Keratinocyte (primary cell): ENCODE measurements at regions not wholly inside any gene's neighbourhood (a gene's known extent, or its start where the extent isn't known, plus 50 kb on each side); places are given as distances from the start of the nearest gene placed in this dataset.
"Not testable (repeated sequence)": the region's sequence is repeated elsewhere in the genome, so short reads cannot be mapped to it uniquely, and the experiment has no call there.

Experiments used
- DNase-seq: peaks from one replicate; pipeline ENCODE4 v3.0.0-alpha.2; 2011; ENCODE audit warnings: low read depth, missing footprints, low spot score
- FAIRE-seq: peaks from 2 replicates; lab custom pipeline; 2011; peaks lifted over from hg19 to GRCh38; lab: Jason Lieb, UNC
- H2AFZ ChIP-seq: 2 replicates; pipeline ENCODE4 v1.6.0; 2012; ENCODE audit warnings: low read length, control low read depth, inconsistent platforms; ENCODE audit not compliant: control insufficient read depth
- H3K27ac ChIP-seq: 2 replicates; pipeline ENCODE4 v1.5.1; 2011; ENCODE audit warnings: low read length; ENCODE audit not compliant: control insufficient read depth, insufficient read depth
- H3K27me3 ChIP-seq: 3 replicates; pipeline ENCODE4 v1.6.0; 2011; ENCODE audit warnings: low read length; ENCODE audit not compliant: control insufficient read depth, insufficient read depth; ENCODE audit errors: extremely low read depth
- H3K36me3 ChIP-seq, 2 experiments: 2 replicates in 1 of 2; 3 replicates in 1 of 2; pipeline ENCODE4 v1.5.1; 2011; ENCODE audit warnings: low read length in 2 of 2, mild to moderate bottlenecking in 1 of 2; ENCODE audit not compliant: control insufficient read depth in 2 of 2, insufficient read depth in 2 of 2; ENCODE audit errors: extremely low read depth in 1 of 2
- H3K4me1 ChIP-seq: 3 replicates; pipeline ENCODE4 v1.5.1; 2011; ENCODE audit warnings: low read length; ENCODE audit not compliant: control insufficient read depth, insufficient read depth; ENCODE audit errors: extremely low read depth
- H3K4me2 ChIP-seq: 3 replicates; pipeline ENCODE4 v1.6.0; 2011; ENCODE audit warnings: low read depth, low read length; ENCODE audit not compliant: control insufficient read depth, insufficient read depth; ENCODE audit errors: extremely low read depth
- H3K4me3 ChIP-seq, 3 experiments: fragments of 200-600 bp in 1 of 3; sonication (generic) in 1 of 3; 2 replicates in 2 of 3; 3 replicates in 1 of 3; pipeline ENCODE4 v1.5.1; 2011 to 2016; ENCODE audit warnings: low read length in 3 of 3, mild to moderate bottlenecking in 3 of 3, control low read depth in 2 of 3, inconsistent platforms in 1 of 3, low read depth in 1 of 3, mixed read lengths in 1 of 3, mixed run types in 1 of 3, moderate library complexity in 1 of 3; ENCODE audit not compliant: control insufficient read depth in 2 of 3, insufficient read depth in 2 of 3; ENCODE audit errors: extremely low read depth in 1 of 3
- H3K79me2 ChIP-seq: 2 replicates; pipeline ENCODE4 v1.6.0; 2012; ENCODE audit warnings: low read length; ENCODE audit not compliant: control insufficient read depth, insufficient read depth
- H3K9ac ChIP-seq: 3 replicates; pipeline ENCODE4 v1.6.0; 2011; ENCODE audit warnings: low read length; ENCODE audit not compliant: control insufficient read depth, insufficient read depth; ENCODE audit errors: extremely low read depth
- H3K9me1 ChIP-seq: 3 replicates; pipeline ENCODE4 v1.6.0; 2011; ENCODE audit warnings: low read length; ENCODE audit not compliant: control insufficient read depth, insufficient read depth; ENCODE audit errors: extremely low read depth
- H3K9me3 ChIP-seq: 2 replicates; pipeline ENCODE4 v1.5.1; 2012; ENCODE audit warnings: low read depth, low read length; ENCODE audit not compliant: control insufficient read depth
- H4K20me1 ChIP-seq: 3 replicates; pipeline ENCODE4 v1.6.0; 2011; ENCODE audit warnings: low read length; ENCODE audit not compliant: control insufficient read depth, insufficient read depth; ENCODE audit errors: extremely low read depth
- CTCF ChIP-seq, 3 experiments: IDR thresholded peaks in 1 of 3; conservative IDR thresholded peaks in 1 of 3; optimal IDR thresholded peaks in 1 of 3; 2 replicates in 2 of 3; 3 replicates in 1 of 3; pipeline versions ENCODE3 to v1.5.1; 2011; ENCODE audit warnings: low read length in 3 of 3, mild to moderate bottlenecking in 3 of 3, moderate library complexity in 2 of 3, control low read depth in 1 of 3, inconsistent platforms in 1 of 3; ENCODE audit not compliant: insufficient read depth in 2 of 3; ENCODE audit errors: extremely low read depth in 1 of 3
- EZH2 ChIP-seq: IDR thresholded peaks from one replicate; pipeline ENCODE4 v1.6.1; 2012; ENCODE audit warnings: inconsistent platforms, mild to moderate bottlenecking, low read length, moderate library complexity
- dilution Hi-C: fragments of 300-500 bp; cut with MboI; formaldehyde crosslinking; loops from one replicate; pipeline ENCODE4 v1.7.0; 2020; ENCODE audit warnings: low sequenced_read_pairs; ENCODE audit not compliant: extremely low pct_ligation_motif_present

GRCh38 chr3:110521019-110521418, 550.6 kb upstream of the NECTIN3 start:
- no peaks in the 10 kb centered on the region for H4K20me1 ChIP-seq
- no peaks in the 10 kb centered on the region for H3K79me2 ChIP-seq
- H3K36me3 ChIP-seq, result no peaks in the 10 kb centered on the region
- no peaks in the 10 kb centered on the region for H3K9me3 ChIP-seq
- H3K27me3 ChIP-seq, result no peaks in the 10 kb centered on the region
- DNase-seq, result peak; percentile 36
- TF ChIP-seq EZH2 (no peak), CTCF (optimal IDR thresholded peaks at IDR 0.05 in 1 of 3, IDR thresholded peaks at IDR 0.05 in 1 of 3, conservative IDR thresholded peaks at IDR 0.05 in 1 of 3; ENCODE audit: extremely low read depth in 1 of 3, insufficient read depth in 2 of 3, low read length in 3 of 3) (no peak)
- no peaks in the 10 kb centered on the region for H3K4me1 ChIP-seq
- dilution Hi-C loops, result no loop called here
- no peak overlapping the region for H3K9ac ChIP-seq
- H3K4me3 ChIP-seq, result no peak overlapping the region
- no peaks in the 10 kb centered on the region for H3K9me1 ChIP-seq
- H3K27ac ChIP-seq, result no peak overlapping the region
- H3K4me2 ChIP-seq, result no peak overlapping the region
- peak; percentile 73 for FAIRE-seq
- H2AFZ ChIP-seq, result no peak overlapping the region

- H3K9me1 ChIP-seq, H3K27ac ChIP-seq, dilution Hi-C loops, FAIRE-seq, H3K4me3 ChIP-seq, H4K20me1 ChIP-seq, H3K27me3 ChIP-seq, H3K4me2 ChIP-seq, H3K9ac ChIP-seq, H2AFZ ChIP-seq, DNase-seq, H3K79me2 ChIP-seq, H3K36me3 ChIP-seq, H3K9me3 ChIP-seq: not testable (repeated sequence)
- peaks cover 18% of the 10 kb centered on the region for H3K4me1 ChIP-seq
Measured at GRCh38 chr3:110525558-110526064, 546.0 kb upstream of the NECTIN3 start.
